MM.1S (cell line): ENCODE measurements at regions not wholly inside any gene's neighbourhood (a gene's known extent, or its start where the extent isn't known, plus 50 kb on each side); places are given as distances from the start of the nearest gene placed in this dataset.
"Not testable (repeated sequence)": the region's sequence is repeated elsewhere in the genome, so short reads cannot be mapped to it uniquely, and the experiment has no call there.

ENCODE experiments used
- EZH2 ChIP-seq: fragments of 300-600 bp; sonication (generic); optimal IDR thresholded peaks from 2 replicates; pipeline ENCODE3; 2017; ENCODE audit warnings: low read depth, mild to moderate bottlenecking, antibody characterized with exemption, low read length, mixed read lengths
- TF ChIP-seq, protein P1 (sequence below): fragments of 300-600 bp; sonication (generic); IDR thresholded peaks from 2 replicates; pipeline ENCODE4 v1.5.1; 2016; ENCODE audit warnings: antibody characterized with exemption, low read length, mixed read lengths

DNA sequence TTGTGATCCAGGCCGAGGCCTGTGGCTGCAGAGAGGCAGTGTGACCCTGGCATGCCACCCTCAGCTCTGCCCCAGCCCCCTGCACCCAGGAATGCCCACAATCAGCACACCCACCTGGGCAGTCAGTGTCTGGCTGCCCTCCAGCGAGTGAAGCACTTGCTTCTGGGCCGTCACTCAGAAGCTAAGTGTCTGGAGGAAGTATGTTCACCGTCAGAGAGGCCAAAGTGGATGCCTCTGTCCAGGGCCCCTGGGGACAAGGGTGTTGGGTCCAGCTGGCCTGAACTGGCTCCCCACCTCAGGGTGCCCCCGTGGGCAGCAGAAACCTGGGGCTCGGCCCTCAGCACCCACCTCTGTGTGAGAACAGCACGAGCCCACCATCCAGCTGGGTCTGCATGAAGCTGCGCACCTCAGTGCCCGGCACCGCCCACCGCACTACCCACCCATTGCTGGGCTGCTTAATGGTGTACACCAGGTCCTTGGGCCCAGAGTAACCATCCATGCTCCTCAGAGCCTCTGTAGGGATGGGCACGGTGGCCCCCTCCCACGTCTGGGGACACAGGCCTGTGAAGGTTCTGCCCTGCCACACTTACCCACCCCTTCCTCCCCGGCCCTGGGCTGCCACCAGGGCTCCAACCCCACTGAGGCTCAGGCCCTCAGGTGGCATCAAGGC, 124.3 kb upstream of the ZSCAN2 start:
- TF ChIP-seq, protein P1, sequence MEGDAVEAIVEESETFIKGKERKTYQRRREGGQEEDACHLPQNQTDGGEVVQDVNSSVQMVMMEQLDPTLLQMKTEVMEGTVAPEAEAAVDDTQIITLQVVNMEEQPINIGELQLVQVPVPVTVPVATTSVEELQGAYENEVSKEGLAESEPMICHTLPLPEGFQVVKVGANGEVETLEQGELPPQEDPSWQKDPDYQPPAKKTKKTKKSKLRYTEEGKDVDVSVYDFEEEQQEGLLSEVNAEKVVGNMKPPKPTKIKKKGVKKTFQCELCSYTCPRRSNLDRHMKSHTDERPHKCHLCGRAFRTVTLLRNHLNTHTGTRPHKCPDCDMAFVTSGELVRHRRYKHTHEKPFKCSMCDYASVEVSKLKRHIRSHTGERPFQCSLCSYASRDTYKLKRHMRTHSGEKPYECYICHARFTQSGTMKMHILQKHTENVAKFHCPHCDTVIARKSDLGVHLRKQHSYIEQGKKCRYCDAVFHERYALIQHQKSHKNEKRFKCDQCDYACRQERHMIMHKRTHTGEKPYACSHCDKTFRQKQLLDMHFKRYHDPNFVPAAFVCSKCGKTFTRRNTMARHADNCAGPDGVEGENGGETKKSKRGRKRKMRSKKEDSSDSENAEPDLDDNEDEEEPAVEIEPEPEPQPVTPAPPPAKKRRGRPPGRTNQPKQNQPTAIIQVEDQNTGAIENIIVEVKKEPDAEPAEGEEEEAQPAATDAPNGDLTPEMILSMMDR = not testable (repeated sequence)
- not testable (repeated sequence) for TF ChIP-seq EZH2
